C4-2B (cell line): ENCODE measurements at regions not wholly inside any gene's neighbourhood (a gene's known extent, or its start where the extent isn't known, plus 50 kb on each side); places are given as distances from the start of the nearest gene placed in this dataset.

Experiments used
- ZFX ChIP-seq: fragments of 450-650 bp; IDR thresholded peaks from 2 replicates; pipeline ENCODE4 v1.6.1; 2017
- TF ChIP-seq, protein P1 (sequence below): fragments of 450-650 bp; conservative IDR thresholded peaks from 2 replicates; pipeline ENCODE4 v1.5.1; 2017; ENCODE audit warnings: mild to moderate bottlenecking

DNA sequence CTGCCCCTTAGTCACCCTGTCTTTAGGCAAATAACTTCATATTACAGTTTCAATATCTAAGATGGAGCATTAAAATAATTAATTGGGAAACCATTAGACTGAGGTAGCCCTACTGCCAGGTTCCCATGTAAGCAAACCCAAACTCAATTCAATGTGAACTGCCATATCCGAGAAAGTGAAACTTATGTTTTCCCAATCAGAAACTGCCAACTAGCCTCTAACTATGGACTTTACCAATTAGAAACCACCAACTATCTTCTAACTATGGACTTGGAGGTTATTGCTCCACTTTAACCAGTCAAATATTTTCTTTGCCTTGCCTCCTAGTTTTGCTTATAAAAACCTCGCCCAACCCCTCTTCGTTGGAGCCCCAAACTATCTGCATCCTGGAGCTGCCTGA lies 218.5 kb downstream of the ENC1 start:
- TF ChIP-seq, protein P1, sequence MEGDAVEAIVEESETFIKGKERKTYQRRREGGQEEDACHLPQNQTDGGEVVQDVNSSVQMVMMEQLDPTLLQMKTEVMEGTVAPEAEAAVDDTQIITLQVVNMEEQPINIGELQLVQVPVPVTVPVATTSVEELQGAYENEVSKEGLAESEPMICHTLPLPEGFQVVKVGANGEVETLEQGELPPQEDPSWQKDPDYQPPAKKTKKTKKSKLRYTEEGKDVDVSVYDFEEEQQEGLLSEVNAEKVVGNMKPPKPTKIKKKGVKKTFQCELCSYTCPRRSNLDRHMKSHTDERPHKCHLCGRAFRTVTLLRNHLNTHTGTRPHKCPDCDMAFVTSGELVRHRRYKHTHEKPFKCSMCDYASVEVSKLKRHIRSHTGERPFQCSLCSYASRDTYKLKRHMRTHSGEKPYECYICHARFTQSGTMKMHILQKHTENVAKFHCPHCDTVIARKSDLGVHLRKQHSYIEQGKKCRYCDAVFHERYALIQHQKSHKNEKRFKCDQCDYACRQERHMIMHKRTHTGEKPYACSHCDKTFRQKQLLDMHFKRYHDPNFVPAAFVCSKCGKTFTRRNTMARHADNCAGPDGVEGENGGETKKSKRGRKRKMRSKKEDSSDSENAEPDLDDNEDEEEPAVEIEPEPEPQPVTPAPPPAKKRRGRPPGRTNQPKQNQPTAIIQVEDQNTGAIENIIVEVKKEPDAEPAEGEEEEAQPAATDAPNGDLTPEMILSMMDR = no peak
- no peak for TF ChIP-seq ZFX
